ENCODE measurements at regions not wholly inside any gene's neighbourhood (a gene's known extent, or its start where the extent isn't known, plus 50 kb on each side); places are given as distances from the start of the nearest gene placed in this dataset.

DNA sequence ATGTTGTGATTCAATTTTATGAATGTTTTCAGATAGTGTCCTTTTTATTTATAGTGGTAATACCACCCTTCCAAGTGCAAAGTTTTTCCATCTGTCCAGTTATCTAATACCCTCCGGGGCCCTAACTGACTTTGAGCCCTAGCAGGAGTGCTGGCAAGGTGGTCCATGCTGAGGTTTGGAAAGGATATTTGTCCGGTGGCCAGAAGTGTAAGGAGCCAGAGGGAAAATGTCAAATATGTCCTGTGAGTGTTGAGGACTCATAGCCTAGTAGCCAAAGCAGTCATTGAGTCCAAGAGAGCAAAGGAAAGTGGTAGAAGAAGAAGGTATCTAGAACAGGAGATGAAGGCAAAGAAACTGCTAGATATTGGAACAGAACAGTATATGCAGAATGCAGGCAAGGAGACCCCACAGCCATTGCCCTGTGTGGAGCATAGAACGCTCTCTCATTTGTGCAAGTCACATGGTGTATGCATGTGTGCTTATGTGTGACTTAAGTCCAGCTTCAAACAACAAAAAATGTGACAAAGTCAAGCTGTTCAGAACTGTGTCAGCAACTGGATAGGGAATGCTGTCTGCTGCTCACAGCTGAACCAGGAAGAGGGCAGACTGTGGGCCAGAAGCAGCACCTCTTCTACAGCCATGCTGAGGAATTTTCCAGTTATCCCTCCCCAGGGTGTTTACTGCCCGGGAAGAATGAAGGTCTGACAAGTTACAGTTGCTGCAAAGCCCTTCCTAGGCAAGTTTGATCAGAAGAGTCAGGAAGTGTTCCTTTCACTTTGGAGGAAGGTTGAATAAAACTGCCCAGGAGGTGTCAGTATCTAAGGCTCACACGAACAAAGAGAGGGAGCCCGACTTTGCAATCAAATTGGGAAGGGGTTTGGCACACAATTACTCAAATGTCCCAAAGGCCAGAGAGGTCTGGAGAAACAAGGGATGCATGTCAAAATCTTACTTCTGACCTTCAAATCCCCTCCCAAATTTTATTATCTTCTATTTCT is 463.3 kb upstream of the DMAC1 start:
- Mint-ChIP-seq H3K4me3 (no peak overlapping the region), H3K27me3 (ENCODE audit: low read depth, poor library complexity) (no peaks in the 10 kb centered on the region), H3K36me3 (ENCODE audit: low read depth) (no peaks in the 10 kb centered on the region), H3K27ac (no peak overlapping the region), H3K9me3 (no peaks in the 10 kb centered on the region), H3K4me1 (peaks cover 18% of the 10 kb centered on the region)
- DNase-seq: no peak
- TF ChIP-seq, protein P1, sequence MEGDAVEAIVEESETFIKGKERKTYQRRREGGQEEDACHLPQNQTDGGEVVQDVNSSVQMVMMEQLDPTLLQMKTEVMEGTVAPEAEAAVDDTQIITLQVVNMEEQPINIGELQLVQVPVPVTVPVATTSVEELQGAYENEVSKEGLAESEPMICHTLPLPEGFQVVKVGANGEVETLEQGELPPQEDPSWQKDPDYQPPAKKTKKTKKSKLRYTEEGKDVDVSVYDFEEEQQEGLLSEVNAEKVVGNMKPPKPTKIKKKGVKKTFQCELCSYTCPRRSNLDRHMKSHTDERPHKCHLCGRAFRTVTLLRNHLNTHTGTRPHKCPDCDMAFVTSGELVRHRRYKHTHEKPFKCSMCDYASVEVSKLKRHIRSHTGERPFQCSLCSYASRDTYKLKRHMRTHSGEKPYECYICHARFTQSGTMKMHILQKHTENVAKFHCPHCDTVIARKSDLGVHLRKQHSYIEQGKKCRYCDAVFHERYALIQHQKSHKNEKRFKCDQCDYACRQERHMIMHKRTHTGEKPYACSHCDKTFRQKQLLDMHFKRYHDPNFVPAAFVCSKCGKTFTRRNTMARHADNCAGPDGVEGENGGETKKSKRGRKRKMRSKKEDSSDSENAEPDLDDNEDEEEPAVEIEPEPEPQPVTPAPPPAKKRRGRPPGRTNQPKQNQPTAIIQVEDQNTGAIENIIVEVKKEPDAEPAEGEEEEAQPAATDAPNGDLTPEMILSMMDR (IDR thresholded peaks at IDR 0.05): no peak

DNA sequence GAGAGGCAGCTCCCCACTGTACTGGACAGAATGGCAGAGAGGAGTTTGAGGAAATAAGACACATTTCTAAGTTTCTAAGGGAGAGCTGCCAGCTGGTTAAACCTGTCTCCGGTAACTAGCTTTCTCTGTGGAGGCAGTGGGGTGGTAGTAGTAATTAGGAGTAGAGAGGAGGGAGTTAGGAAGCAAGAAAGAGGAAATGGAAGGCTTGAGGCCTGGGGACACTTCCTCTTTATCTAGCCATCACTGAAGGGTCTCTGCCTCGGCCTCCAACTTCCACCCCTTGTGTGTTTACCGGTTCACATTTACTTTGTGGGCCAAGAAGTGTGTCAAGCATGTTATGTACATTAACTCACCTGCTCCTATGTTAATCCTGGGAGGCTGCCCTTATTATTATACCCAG is 462.2 kb upstream of the DMAC1 start:
- H3K36me3 Mint-ChIP-seq (ENCODE audit: low read depth): no peaks in the 10 kb centered on the region
- no peak overlapping the region for H3K27ac Mint-ChIP-seq
- H3K27me3 Mint-ChIP-seq (ENCODE audit: low read depth, poor library complexity): no peaks in the 10 kb centered on the region
- DNase-seq: no peak
- no peaks in the 10 kb centered on the region for H3K9me3 Mint-ChIP-seq
- TF ChIP-seq, protein P1 (IDR thresholded peaks at IDR 0.05): no peak
- peaks cover 18% of the 10 kb centered on the region for H3K4me1 Mint-ChIP-seq
- H3K4me3 Mint-ChIP-seq: no peak overlapping the region

DNA sequence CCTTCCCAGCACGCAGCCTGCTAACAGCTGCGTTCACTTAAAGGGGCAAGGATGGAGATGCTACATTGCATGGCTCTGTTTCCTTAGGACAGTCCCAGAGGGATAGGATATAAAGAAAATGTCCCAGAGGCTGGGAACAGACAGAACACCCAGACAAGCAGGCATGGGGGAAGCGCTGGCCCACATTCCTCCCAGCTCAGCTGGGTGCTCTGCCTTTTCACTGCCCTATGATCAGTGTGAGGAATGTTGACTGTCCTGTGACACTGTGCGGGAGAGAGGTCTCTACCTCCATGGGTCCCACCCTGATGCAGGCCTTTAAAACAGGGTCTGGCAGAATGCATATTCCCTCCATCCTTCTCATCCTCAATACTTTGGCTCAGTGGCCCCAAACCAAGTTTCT is 459.4 kb upstream of the DMAC1 start:
- TF ChIP-seq, protein P1 (IDR thresholded peaks at IDR 0.05): no peak
- DNase-seq: no peak
- H3K27ac Mint-ChIP-seq: peak overlapping the region; percentile 26
- peaks cover 8% of the 10 kb centered on the region for H3K27me3 Mint-ChIP-seq (ENCODE audit: low read depth, poor library complexity)
- no peaks in the 10 kb centered on the region for H3K36me3 Mint-ChIP-seq (ENCODE audit: low read depth)
- H3K9me3 Mint-ChIP-seq: no peaks in the 10 kb centered on the region
- H3K4me3 Mint-ChIP-seq: no peak overlapping the region
- H3K4me1 Mint-ChIP-seq: peaks cover 18% of the 10 kb centered on the region

DNA sequence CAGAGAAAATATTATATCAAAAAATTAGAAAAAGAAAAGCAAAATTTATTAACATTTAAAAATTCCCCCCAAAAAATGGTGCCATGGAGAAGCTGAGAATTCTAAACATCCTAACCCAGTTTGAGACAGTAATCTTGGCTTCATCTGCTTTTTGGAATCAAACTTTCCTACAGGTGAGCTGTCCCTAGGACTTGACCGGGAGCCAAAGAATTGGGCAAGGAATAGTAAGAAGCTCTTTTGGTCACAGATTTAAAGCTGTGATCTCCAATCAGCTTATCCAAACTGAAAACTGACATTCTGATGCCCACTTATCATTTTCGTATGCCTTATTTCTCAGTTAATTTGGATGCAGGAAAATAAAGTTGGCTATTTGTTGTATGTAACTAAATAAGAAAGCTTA is 457.3 kb upstream of the DMAC1 start:
- DNase-seq: no peak
- Mint-ChIP-seq H3K4me1 (peaks cover 7% of the 10 kb centered on the region), H3K36me3 (ENCODE audit: low read depth) (no peaks in the 10 kb centered on the region), H3K4me3 (no peak overlapping the region), H3K27ac (no peak overlapping the region), H3K9me3 (no peaks in the 10 kb centered on the region), H3K27me3 (ENCODE audit: low read depth, poor library complexity) (peaks cover 8% of the 10 kb centered on the region)
- TF ChIP-seq, protein P1 (IDR thresholded peaks at IDR 0.05): no peak

DNA sequence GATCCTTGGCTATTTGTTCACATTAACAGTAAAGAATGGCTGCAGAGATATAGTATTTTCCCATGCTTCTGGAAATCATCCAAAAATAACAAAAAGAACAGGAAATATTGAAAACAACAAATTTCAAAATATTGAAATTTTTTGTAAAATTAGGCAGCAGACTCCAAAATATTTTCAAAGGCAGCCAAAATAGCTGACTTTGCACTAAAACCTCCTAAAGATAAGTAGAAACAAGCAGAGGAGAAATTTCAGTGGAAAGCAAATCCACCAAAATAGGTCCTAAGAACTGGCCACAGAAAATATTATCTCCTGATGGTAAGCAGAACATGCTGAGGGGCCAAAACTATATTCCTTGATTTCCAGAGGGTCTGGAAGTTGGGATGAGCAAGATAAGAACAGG is 456.3 kb upstream of the DMAC1 start:
- Mint-ChIP-seq H3K36me3 (ENCODE audit: low read depth) (no peaks in the 10 kb centered on the region), H3K27me3 (ENCODE audit: low read depth, poor library complexity) (peaks cover 8% of the 10 kb centered on the region), H3K4me1 (peaks cover 11% of the 10 kb centered on the region), H3K4me3 (no peak overlapping the region), H3K9me3 (no peaks in the 10 kb centered on the region), H3K27ac (no peak overlapping the region)
- no peak for DNase-seq
- TF ChIP-seq, protein P1 (IDR thresholded peaks at IDR 0.05): no peak

DNA sequence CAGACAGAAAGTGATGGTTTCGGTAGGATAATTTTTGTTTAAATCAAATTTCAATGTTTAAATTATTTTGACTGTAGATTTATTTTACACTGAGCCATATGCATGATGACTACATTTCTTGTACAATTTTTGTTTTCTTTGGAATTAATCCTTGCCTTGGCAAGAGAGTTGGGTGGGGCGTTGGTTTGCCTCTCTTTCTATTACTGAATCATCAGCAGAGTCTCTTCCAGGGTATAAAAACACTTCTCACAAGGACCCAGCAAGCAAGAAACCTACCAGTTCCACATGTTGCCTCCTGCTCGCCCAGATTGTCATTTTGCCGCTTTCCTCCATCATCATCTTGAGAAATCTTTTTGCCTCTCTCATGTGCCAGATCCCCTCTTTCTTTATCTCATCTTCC is 455.0 kb upstream of the DMAC1 start:
- H3K4me1 Mint-ChIP-seq: peaks cover 8% of the 10 kb centered on the region
- TF ChIP-seq, protein P1 (IDR thresholded peaks at IDR 0.05): no peak
- H3K9me3 Mint-ChIP-seq: no peaks in the 10 kb centered on the region
- H3K27ac Mint-ChIP-seq: peak overlapping the region; percentile 24
- peaks cover 8% of the 10 kb centered on the region for H3K27me3 Mint-ChIP-seq (ENCODE audit: low read depth, poor library complexity)
- H3K4me3 Mint-ChIP-seq: no peak overlapping the region
- DNase-seq: no peak
- no peaks in the 10 kb centered on the region for H3K36me3 Mint-ChIP-seq (ENCODE audit: low read depth)

Measured in nephron progenitor cell (in vitro differentiated cells).